ENCODE measurements at regions not wholly inside any gene's neighbourhood (a gene's known extent, or its start where the extent isn't known, plus 50 kb on each side); places are given as distances from the start of the nearest gene placed in this dataset.

DNA sequence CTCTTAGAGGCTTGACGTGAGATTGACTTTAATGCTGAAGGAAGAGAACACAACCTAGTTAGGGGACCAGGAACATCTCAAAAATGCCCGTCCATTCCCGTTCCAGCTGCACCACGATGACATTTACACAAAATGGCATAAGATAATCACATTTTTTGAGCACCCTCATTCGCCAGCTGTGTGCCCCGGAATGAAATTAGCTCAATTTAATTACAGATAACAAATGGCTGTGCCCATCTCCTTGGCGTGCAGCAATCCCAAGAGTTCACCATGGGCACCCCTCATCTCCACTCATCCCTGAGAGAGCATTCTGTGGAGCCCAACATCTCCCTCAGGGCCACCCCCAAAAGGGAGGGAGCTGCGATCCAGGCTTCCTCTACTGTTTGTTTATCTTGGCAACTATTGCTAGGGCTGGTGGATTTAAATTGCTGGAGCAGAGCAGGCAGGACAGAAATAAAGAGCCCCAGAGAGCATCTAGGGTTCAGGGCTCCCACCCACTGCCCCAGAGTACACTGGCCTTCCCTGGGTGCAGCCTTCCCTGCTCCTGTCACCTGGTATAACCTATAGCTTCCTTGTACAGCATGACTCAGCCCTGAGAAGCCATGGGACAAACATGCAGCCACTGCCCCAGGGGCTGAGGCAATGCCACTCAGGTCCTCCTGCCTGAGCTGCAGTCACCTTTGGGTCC lies 263.5 kb downstream of the ZEB1 start:
- DNase-seq (ENCODE audit: low read depth): no peak

DNA sequence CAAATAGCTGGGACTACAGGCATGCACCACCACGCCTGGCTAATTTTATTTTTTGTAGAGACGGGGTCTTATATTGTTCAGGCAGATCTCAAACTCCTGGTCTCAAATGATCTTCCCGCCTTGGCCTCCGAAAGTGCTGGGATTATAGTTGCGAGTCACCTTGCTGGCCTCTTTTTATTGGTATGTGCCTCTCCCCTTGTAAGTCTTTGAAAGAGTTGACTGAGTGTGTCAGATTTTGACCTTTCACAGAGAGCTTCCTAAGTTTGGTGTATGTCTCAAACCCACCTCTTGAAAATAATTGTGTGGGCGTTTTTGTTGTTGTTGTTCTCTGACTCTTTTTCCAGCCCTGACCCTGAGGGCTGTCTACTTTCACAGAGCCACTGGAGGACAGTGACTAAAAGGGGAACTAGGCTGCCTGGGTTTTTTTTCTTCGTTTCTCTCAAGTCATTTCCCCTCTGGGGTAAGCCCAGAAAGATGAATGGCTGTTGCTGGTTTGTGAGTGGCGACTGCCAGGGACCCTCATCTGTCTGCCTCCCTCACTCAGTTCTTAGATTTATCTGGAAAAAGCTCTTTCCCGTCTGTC lies 262.8 kb downstream of the ZEB1 start:
- DNase-seq (ENCODE audit: low read depth): no peak

DNA sequence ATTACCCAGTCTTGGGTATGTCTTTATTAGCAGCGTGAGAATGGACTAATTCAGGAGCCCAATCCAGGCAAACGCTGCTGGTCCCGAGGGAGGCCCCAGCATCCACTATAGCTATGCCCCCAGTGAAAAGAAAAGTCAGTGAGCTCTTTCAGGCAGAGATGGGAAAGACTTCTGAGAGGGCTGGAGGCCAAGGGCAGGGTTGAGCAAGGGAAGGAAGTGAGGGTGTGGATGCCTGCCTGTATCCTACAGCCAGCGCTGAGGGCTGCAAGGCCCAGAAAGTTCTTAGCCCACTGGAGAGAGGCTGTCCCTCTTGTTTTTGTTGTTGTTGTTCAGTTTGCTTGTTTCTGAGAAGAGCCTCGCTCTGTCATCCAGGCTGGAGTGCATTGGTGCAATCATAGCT lies 261.6 kb downstream of the ZEB1 start:
- no peak for DNase-seq (ENCODE audit: low read depth)

All from stimulated activated CD8-positive, alpha-beta memory T cell treated with anti-CD3 and anti-CD28 coated beads, Interleukin-15, amount 100 ng/mL, for 1 hour (primary cell).